KMS-11 (cell line): ENCODE measurements at regions not wholly inside any gene's neighbourhood (a gene's known extent, or its start where the extent isn't known, plus 50 kb on each side); places are given as distances from the start of the nearest gene placed in this dataset.

ENCODE experiments used
- H2AFZ ChIP-seq: fragments of 200-600 bp; sonication (generic); 2 replicates; pipeline ENCODE4 v1.6.1; 2016; ENCODE audit warnings: antibody characterized with exemption, mixed run types, low read depth
- H3K27ac ChIP-seq: fragments of 200-600 bp; sonication (generic); 2 replicates; pipeline ENCODE4 v1.6.1; 2016; ENCODE audit warnings: mild to moderate bottlenecking, mixed run types
- H3K27me3 ChIP-seq: fragments of 200-600 bp; sonication (generic); 2 replicates; pipeline ENCODE4 v1.6.1; 2017; ENCODE audit warnings: mild to moderate bottlenecking, low read depth, mixed run types, moderate library complexity; ENCODE audit not compliant: insufficient read depth
- H3K36me3 ChIP-seq: fragments of 200-600 bp; sonication (generic); 2 replicates; pipeline ENCODE4 v1.6.1; 2017; ENCODE audit warnings: mild to moderate bottlenecking, mixed run types; ENCODE audit not compliant: insufficient read depth
- H3K4me1 ChIP-seq: fragments of 200-600 bp; sonication (generic); 2 replicates; pipeline ENCODE4 v1.6.1; 2016; ENCODE audit warnings: mild to moderate bottlenecking, low read depth, mixed run types; ENCODE audit not compliant: poor library complexity, severe bottlenecking
- H3K4me2 ChIP-seq: fragments of 200-600 bp; sonication (generic); 2 replicates; pipeline ENCODE4 v1.7.0; 2016; ENCODE audit warnings: mild to moderate bottlenecking, mixed run types
- H3K4me3 ChIP-seq: fragments of 200-600 bp; sonication (generic); IDR thresholded peaks from 2 replicates; pipeline ENCODE4 v1.6.1; 2017; ENCODE audit warnings: low read depth, low read length, mixed read lengths; ENCODE audit not compliant: insufficient read depth
- H3K79me2 ChIP-seq: fragments of 200-600 bp; sonication (generic); 2 replicates; pipeline ENCODE4 v1.6.1; 2016; ENCODE audit warnings: low read depth, mixed run types; ENCODE audit not compliant: insufficient read depth
- H3K9ac ChIP-seq: fragments of 200-600 bp; sonication (generic); 2 replicates; pipeline ENCODE4 v1.6.1; 2016; ENCODE audit warnings: mild to moderate bottlenecking, mixed run types
- H4K20me1 ChIP-seq: fragments of 200-600 bp; sonication (generic); 2 replicates; pipeline ENCODE4 v1.6.1; 2016; ENCODE audit warnings: mild to moderate bottlenecking, mixed run types; ENCODE audit not compliant: insufficient read depth
- CTCF ChIP-seq: fragments of 200-600 bp; sonication (generic); conservative IDR thresholded peaks from 2 replicates; pipeline ENCODE4 v1.6.1; 2017; ENCODE audit warnings: low read depth, mild to moderate bottlenecking, antibody characterized with exemption, low read length, moderate library complexity, mixed read lengths

GRCh38 chr18:9008200-9008708 lies 94.2 kb upstream of the NDUFV2 start:
- H3K79me2 ChIP-seq, result no peaks in the 10 kb centered on the region
- H3K4me1 ChIP-seq, result peaks cover 12% of the 10 kb centered on the region
- no peaks in the 10 kb centered on the region for H4K20me1 ChIP-seq
- H3K27ac ChIP-seq, result no peak overlapping the region
- no peaks in the 10 kb centered on the region for H3K36me3 ChIP-seq
- H3K4me3 ChIP-seq, result no peak overlapping the region
- no peaks in the 10 kb centered on the region for H3K27me3 ChIP-seq
- no peak overlapping the region for H3K4me2 ChIP-seq
- no peak for TF ChIP-seq CTCF
- H2AFZ ChIP-seq, result no peak overlapping the region
- H3K9ac ChIP-seq, result no peak overlapping the region

- Histone ChIP-seq H3K9ac (no peak overlapping the region), H2AFZ (no peak overlapping the region), H3K36me3 (no peaks in the 10 kb centered on the region), H3K27ac (no peak overlapping the region), H3K27me3 (no peaks in the 10 kb centered on the region), H3K4me1 (peaks cover 12% of the 10 kb centered on the region), H3K4me2 (no peak overlapping the region), H3K4me3 (no peak overlapping the region), H4K20me1 (no peaks in the 10 kb centered on the region), H3K79me2 (no peaks in the 10 kb centered on the region)
- TF ChIP-seq CTCF, result no peak
Observed at GRCh38 chr18:9008709-9009635, 93.5 kb upstream of the NDUFV2 start.

DNA sequence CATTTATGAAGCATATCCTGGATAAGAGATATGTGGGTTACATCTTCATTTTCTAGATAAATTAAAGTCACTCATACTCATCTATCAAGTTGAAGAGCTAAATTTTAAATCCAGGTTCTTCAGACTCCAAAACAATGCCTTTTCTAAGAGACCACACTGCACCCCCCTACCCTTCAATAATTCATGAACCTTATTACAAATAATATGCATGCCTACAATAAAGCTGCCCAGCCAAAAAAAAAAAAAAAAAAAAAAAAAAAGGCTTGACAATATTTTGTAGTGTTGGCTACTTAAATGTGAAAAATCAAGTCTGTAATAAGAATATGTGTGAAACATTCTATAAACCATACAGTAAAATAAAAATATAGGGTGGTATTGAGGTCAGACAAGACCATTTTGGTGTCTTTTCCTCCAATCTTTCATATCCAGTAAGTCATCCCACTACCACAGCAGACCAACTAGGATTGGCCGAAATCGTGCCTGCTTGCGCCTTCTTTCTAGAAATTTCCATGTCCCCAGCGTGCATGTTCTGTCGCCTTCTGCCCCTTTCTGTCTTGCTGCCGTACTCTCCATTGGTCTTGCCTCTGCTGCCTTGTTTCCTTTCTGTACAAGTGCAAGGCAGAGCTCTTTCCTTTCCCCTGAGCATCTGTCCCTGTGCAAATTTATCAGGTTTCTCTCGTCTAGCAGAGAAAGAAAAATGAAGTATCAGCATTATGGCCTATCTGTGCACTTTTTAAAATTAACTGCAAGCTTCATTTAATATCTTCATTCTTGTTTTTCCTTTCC lies 92.6 kb upstream of the NDUFV2 start:
- no peak for TF ChIP-seq CTCF
- H2AFZ ChIP-seq, result no peak overlapping the region
- H3K9ac ChIP-seq, result no peak overlapping the region
- H3K36me3 ChIP-seq, result no peaks in the 10 kb centered on the region
- no peaks in the 10 kb centered on the region for H3K27me3 ChIP-seq
- no peak overlapping the region for H3K4me3 ChIP-seq
- H4K20me1 ChIP-seq, result no peaks in the 10 kb centered on the region
- no peak overlapping the region for H3K4me2 ChIP-seq
- H3K79me2 ChIP-seq, result no peaks in the 10 kb centered on the region
- H3K4me1 ChIP-seq, result peaks cover 12% of the 10 kb centered on the region
- H3K27ac ChIP-seq, result no peak overlapping the region

GRCh38 chr18:9011431-9011830 lies 91.1 kb upstream of the NDUFV2 start:
- Histone ChIP-seq H2AFZ (no peak overlapping the region), H3K27me3 (no peaks in the 10 kb centered on the region), H3K4me2 (no peak overlapping the region), H3K79me2 (no peaks in the 10 kb centered on the region), H3K36me3 (no peaks in the 10 kb centered on the region), H3K4me3 (no peak overlapping the region), H4K20me1 (no peaks in the 10 kb centered on the region), H3K27ac (no peak overlapping the region), H3K4me1 (peaks cover 14% of the 10 kb centered on the region), H3K9ac (no peak overlapping the region)
- no peak for TF ChIP-seq CTCF
